Panc1 (cell line): ENCODE measurements at regions not wholly inside any gene's neighbourhood (a gene's known extent, or its start where the extent isn't known, plus 50 kb on each side); places are given as distances from the start of the nearest gene placed in this dataset.

ENCODE experiments used
- ATAC-seq: fragments of 200-7000 bp; cut with Tn5 transposase; 2 replicates; pipeline ENCODE4 v1.9.1; 2020; ENCODE audit warnings: mild to moderate bottlenecking, moderate library complexity
- BruUV-seq: library from RNA; stranded (reverse); fragments of 400-500 nt; replicated peaks from 2 replicates; lab custom pipeline; 2021; lab: Mats Ljungman, UMichigan
- CTCF ChIA-PET: fragments of 300-600 bp; sonication (Branson Sonifier 250); formaldehyde crosslinking; loops from one replicate; lab custom pipeline; 2022; ENCODE audit warnings: antibody characterized with exemption; lab: Charles Lee
- POLR2A ChIA-PET: fragments of 300-600 bp; sonication (Branson Sonifier 250); formaldehyde crosslinking; loops from one replicate; lab custom pipeline; 2022; ENCODE audit warnings: antibody characterized with exemption; lab: Charles Lee
- DNase-seq: peaks from one replicate; pipeline ENCODE4 v3.0.0-alpha.2; 2010; ENCODE audit warnings: low read depth, low spot score
- H3K27ac ChIP-seq: 2 replicates; pipeline ENCODE4 v1.5.1; 2011; ENCODE audit warnings: mild to moderate bottlenecking, low read length, inconsistent platforms
- H3K27me3 ChIP-seq: fragments of 200-500 bp; sonication (Bioruptor generic); 2 replicates; pipeline ENCODE4 v1.6.0; 2014; ENCODE audit warnings: low read length, inconsistent platforms; ENCODE audit not compliant: control insufficient read depth, insufficient read depth
- H3K36me3 ChIP-seq: fragments of 200-500 bp; sonication (Bioruptor generic); 2 replicates; pipeline ENCODE4 v1.5.1; 2014; ENCODE audit warnings: inconsistent platforms, mild to moderate bottlenecking, low read length, moderate library complexity; ENCODE audit not compliant: control insufficient read depth, insufficient read depth
- H3K4me1 ChIP-seq: 2 replicates; pipeline ENCODE4 v1.5.1; 2011; ENCODE audit warnings: inconsistent platforms, mild to moderate bottlenecking, low read length, moderate library complexity; ENCODE audit not compliant: control insufficient read depth, insufficient read depth
- H3K4me3 ChIP-seq, 2 experiments: 2 replicates each; pipeline ENCODE4 v1.5.1; 2011 to 2012; ENCODE audit warnings: low read depth in 2 of 2, low read length in 2 of 2, mild to moderate bottlenecking in 2 of 2, inconsistent platforms in 1 of 2, moderate library complexity in 1 of 2
- H3K9me3 ChIP-seq: fragments of 200-500 bp; sonication (Bioruptor generic); 2 replicates; pipeline ENCODE4 v1.5.1; 2014; ENCODE audit warnings: low read depth, mild to moderate bottlenecking, inconsistent platforms, low read length, moderate library complexity; ENCODE audit not compliant: control insufficient read depth, insufficient read depth
- POLR2AphosphoS5 ChIP-seq: IDR thresholded peaks from 2 replicates; pipeline ENCODE4 v1.6.1; 2012; ENCODE audit warnings: mild to moderate bottlenecking, low read depth, low read length, moderate library complexity
- REST ChIP-seq, 2 experiments: IDR thresholded peaks; 2 replicates each; pipeline ENCODE4 v1.6.1; 2011 to 2012; ENCODE audit warnings: low read depth in 2 of 2, control low read depth in 1 of 2, low read length in 1 of 2, mild to moderate bottlenecking in 1 of 2, moderate library complexity in 1 of 2; ENCODE audit not compliant: insufficient read depth in 1 of 2
- SIN3A ChIP-seq: IDR thresholded peaks from 2 replicates; pipeline ENCODE4 v1.6.1; 2012; ENCODE audit warnings: low read depth, mild to moderate bottlenecking, low read length, moderate library complexity, borderline replicate concordance; ENCODE audit not compliant: insufficient read depth
- TCF7L2 ChIP-seq: IDR thresholded peaks from 2 replicates; pipeline ENCODE4 v1.6.1; 2011; ENCODE audit warnings: mild to moderate bottlenecking, low read depth, low read length, inconsistent platforms
- in situ Hi-C: cut with HindIII; loops from 2 replicates; pipeline ENCODE4 v1.10.0; 2016; ENCODE audit warnings: low sequenced_read_pairs, low pct_unique_long_range_greater_than_20kb
- intact Hi-C: fragments of 100-400 bp; cut with micrococcal nuclease; formaldehyde crosslinking; loops from one replicate; pipeline ENCODE4 v1.10.0; 2022; ENCODE audit not compliant: unreplicated experiment
- TF ChIP-seq, protein P1 (sequence below): fragments of 450-650 bp; IDR thresholded peaks from 2 replicates; pipeline ENCODE4 v1.5.1; 2017; ENCODE audit warnings: mild to moderate bottlenecking

- peaks cover 74% of the 10 kb centered on the region for H3K4me1 ChIP-seq
- no peak overlapping the region; the same call in 1 of the 2 replicates for H3K27ac ChIP-seq
- BruUV-seq, result no TSS peak
- H3K27me3 ChIP-seq, result no peaks in the 10 kb centered on the region
- H3K36me3 ChIP-seq, result no peaks in the 10 kb centered on the region
- DNase-seq, result no peak
- ChIA-PET CTCF (no interaction called here), POLR2A (no interaction called here)
- intact Hi-C loops, result no loop called here
- no peak overlapping the region for H3K4me3 ChIP-seq
- TF ChIP-seq POLR2AphosphoS5, result no peak
- TF ChIP-seq, protein P1, sequence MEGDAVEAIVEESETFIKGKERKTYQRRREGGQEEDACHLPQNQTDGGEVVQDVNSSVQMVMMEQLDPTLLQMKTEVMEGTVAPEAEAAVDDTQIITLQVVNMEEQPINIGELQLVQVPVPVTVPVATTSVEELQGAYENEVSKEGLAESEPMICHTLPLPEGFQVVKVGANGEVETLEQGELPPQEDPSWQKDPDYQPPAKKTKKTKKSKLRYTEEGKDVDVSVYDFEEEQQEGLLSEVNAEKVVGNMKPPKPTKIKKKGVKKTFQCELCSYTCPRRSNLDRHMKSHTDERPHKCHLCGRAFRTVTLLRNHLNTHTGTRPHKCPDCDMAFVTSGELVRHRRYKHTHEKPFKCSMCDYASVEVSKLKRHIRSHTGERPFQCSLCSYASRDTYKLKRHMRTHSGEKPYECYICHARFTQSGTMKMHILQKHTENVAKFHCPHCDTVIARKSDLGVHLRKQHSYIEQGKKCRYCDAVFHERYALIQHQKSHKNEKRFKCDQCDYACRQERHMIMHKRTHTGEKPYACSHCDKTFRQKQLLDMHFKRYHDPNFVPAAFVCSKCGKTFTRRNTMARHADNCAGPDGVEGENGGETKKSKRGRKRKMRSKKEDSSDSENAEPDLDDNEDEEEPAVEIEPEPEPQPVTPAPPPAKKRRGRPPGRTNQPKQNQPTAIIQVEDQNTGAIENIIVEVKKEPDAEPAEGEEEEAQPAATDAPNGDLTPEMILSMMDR, result no peak
- in situ Hi-C loops, result no loop called here
- no peaks in the 10 kb centered on the region for H3K9me3 ChIP-seq
- ATAC-seq, result no peak
These were observed 60.5 kb upstream of the ULK4 start for GRCh38 chr3:42022355-42022754.

DNA sequence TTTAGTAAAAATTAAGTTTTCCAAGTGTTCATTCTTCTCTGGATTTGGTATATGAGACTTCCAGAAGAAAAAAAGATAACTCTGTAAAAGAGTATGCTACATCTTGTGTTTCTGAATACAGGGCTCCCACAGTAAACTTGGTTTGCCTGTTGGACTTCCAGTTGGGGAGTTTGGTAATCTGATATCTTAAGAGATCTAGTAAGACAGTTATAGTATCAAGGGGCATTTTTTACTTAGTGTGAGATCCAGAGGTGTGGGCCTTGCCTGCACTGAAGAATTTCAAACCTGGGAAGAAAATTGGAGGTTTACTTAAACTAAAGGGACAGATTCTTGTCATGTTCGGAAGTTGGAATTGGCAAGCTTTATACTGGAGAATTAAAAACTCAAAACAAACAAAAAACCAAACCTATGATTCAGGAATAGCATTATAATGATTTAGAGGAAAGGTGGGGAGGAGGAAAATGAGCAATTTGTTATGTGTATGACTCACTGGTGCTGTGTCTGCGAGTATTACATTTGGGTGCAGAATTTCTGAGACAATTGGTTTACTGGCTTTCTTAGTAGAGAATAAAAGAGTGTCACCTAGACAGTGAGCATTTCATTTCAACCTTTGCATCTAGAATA is 58.9 kb upstream of the ULK4 start:
- Histone ChIP-seq H3K27me3 (no peaks in the 10 kb centered on the region), H3K27ac (peak overlapping the region; percentile 57), H3K36me3 (no peaks in the 10 kb centered on the region), H3K4me1 (peaks cover 73% of the 10 kb centered on the region), H3K4me3 (no peak overlapping the region), H3K9me3 (no peaks in the 10 kb centered on the region)
- in situ Hi-C loops, result no loop called here
- ChIA-PET CTCF (no interaction called here), POLR2A (no interaction called here)
- intact Hi-C loops, result no loop called here
- DNase-seq (no peak), ATAC-seq (peak; percentile 56)
- TF ChIP-seq, protein P1, result no peak
- no peak for TF ChIP-seq REST (IDR thresholded peaks at IDR 0.05; ENCODE audit: insufficient read depth in 1 of 2, low read depth in 2 of 2, low read length in 1 of 2)
- TF ChIP-seq POLR2AphosphoS5, result no peak
- no peak for TF ChIP-seq SIN3A
- TF ChIP-seq TCF7L2, result no peak
- no TSS peak for BruUV-seq
